ENCODE measurements at regions not wholly inside any gene's neighbourhood (a gene's known extent, or its start where the extent isn't known, plus 50 kb on each side); places are given as distances from the start of the nearest gene placed in this dataset.

DNA sequence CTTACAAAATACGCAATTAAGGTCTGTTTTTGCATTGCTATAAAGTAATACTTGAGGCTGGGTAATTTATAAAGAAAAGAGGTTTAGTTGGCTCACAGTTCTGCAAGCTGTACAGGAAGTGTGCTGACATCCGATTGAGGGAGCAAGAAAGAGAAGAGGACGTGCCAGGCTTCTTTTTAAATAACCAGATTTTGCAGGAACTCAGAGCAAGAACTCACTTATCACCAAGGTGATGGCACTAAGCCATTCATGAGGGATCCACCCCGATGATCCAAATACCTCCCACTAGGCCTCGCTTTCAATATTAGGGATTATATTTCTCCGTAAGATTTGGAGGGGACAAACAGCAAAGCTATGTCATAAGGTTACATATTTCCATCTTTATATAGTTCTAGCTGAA lies 456.7 kb downstream of the GLUD2 start:
- Histone ChIP-seq H3K9me2 (replicated peaks; ENCODE audit: insufficient read depth, low read length) (no peaks in the 10 kb centered on the region), H3F3A (ENCODE audit: insufficient read depth, low read length) (no peaks in the 10 kb centered on the region), H3K4me1 (ENCODE audit: low read length) (no peaks in the 10 kb centered on the region), H3K4me2 (ENCODE audit: low read depth, low read length) (no peak overlapping the region), H3K27me3 (replicated peaks; ENCODE audit: insufficient read depth, low read length) (no peaks in the 10 kb centered on the region), H3K27ac (ENCODE audit: low read length) (no peak overlapping the region), H3K9me3 (replicated peaks; ENCODE audit: insufficient read depth, low read length) (no peaks in the 10 kb centered on the region), H3K79me2 (ENCODE audit: low read length) (no peaks in the 10 kb centered on the region), H2AFZ (ENCODE audit: low read length) (no peak overlapping the region), H3K4me3 (ENCODE audit: low read length) (no peak overlapping the region), H3K9ac (ENCODE audit: low read length) (no peak overlapping the region), H3K36me3 (replicated peaks; ENCODE audit: insufficient read depth, low read length) (no peaks in the 10 kb centered on the region), H4K20me1 (ENCODE audit: insufficient read depth, low read length) (no peaks in the 10 kb centered on the region)
- no peak for DNase-seq
- no peak for TF ChIP-seq EZH2 (optimal IDR thresholded peaks at IDR 0.05; ENCODE audit: low read depth, low read length)
- TF ChIP-seq, protein P1, sequence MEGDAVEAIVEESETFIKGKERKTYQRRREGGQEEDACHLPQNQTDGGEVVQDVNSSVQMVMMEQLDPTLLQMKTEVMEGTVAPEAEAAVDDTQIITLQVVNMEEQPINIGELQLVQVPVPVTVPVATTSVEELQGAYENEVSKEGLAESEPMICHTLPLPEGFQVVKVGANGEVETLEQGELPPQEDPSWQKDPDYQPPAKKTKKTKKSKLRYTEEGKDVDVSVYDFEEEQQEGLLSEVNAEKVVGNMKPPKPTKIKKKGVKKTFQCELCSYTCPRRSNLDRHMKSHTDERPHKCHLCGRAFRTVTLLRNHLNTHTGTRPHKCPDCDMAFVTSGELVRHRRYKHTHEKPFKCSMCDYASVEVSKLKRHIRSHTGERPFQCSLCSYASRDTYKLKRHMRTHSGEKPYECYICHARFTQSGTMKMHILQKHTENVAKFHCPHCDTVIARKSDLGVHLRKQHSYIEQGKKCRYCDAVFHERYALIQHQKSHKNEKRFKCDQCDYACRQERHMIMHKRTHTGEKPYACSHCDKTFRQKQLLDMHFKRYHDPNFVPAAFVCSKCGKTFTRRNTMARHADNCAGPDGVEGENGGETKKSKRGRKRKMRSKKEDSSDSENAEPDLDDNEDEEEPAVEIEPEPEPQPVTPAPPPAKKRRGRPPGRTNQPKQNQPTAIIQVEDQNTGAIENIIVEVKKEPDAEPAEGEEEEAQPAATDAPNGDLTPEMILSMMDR (IDR thresholded peaks at IDR 0.05; ENCODE audit: low read length) = no peak
- TF ChIP-seq EZH2phosphoT487 (IDR thresholded peaks at IDR 0.05; ENCODE audit: low read length) = no peak

DNA sequence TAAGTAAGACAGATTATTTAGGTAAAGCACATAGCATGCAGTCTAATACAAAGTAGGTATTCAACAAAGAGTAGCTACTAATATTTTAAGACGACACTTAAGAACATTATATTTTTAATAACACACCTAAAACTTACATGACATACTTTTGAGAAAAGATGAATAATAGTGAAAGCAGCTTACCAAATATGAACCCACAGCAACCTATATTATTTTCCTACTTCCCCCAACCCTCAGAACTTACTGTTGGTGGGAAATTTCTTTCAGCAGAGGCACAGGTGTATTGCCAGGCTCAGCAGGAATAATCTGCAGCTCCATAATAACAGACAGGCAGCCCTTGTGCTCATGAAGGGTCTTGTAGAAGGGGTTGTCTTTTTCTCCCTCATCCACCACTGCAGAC lies 498.9 kb downstream of the GLUD2 start:
- no peak overlapping the region for H3K9ac ChIP-seq (ENCODE audit: low read length)
- no peaks in the 10 kb centered on the region for H3K9me2 ChIP-seq (replicated peaks; ENCODE audit: insufficient read depth, low read length)
- no peaks in the 10 kb centered on the region for H3K4me1 ChIP-seq (ENCODE audit: low read length)
- no peaks in the 10 kb centered on the region for H4K20me1 ChIP-seq (ENCODE audit: insufficient read depth, low read length)
- no peaks in the 10 kb centered on the region for H3K27me3 ChIP-seq (replicated peaks; ENCODE audit: insufficient read depth, low read length)
- H3K9me3 ChIP-seq (replicated peaks; ENCODE audit: insufficient read depth, low read length) = no peaks in the 10 kb centered on the region
- H3K4me2 ChIP-seq (ENCODE audit: low read depth, low read length) = no peak overlapping the region
- H3K36me3 ChIP-seq (replicated peaks; ENCODE audit: insufficient read depth, low read length) = no peaks in the 10 kb centered on the region
- no peak overlapping the region for H3K27ac ChIP-seq (ENCODE audit: low read length)
- no peak for TF ChIP-seq EZH2 (optimal IDR thresholded peaks at IDR 0.05; ENCODE audit: low read depth, low read length)
- TF ChIP-seq, protein P1 (IDR thresholded peaks at IDR 0.05; ENCODE audit: low read length) = no peak
- no peak for TF ChIP-seq EZH2phosphoT487 (IDR thresholded peaks at IDR 0.05; ENCODE audit: low read length)
- no peak overlapping the region for H3K4me3 ChIP-seq (ENCODE audit: low read length)
- H2AFZ ChIP-seq (ENCODE audit: low read length) = no peak overlapping the region
- DNase-seq = no peak
- H3K79me2 ChIP-seq (ENCODE audit: low read length) = no peaks in the 10 kb centered on the region
- H3F3A ChIP-seq (ENCODE audit: insufficient read depth, low read length) = no peaks in the 10 kb centered on the region

DNA sequence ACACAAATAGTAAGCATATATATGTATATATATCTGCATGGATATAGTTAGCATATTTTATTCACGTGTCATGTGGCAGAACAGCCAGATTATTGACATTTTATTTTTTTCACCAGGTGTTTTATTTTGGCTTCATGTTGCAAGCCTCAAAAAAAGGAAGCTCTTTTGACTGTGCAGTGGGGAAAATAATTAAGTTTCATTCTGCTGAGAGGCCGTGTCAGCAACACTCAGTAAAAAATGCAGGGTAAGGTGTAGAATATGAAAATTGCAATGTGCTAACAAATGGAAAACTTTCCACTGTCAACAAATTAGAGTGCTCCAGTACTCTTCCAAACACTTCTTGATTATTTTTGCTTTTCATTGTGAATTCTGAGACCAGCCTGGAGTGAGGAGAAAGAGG lies 511.5 kb downstream of the GLUD2 start:
- Histone ChIP-seq H3K9me2 (replicated peaks; ENCODE audit: insufficient read depth, low read length) (no peaks in the 10 kb centered on the region), H3K79me2 (ENCODE audit: low read length) (no peaks in the 10 kb centered on the region), H3F3A (ENCODE audit: insufficient read depth, low read length) (no peaks in the 10 kb centered on the region), H3K4me3 (ENCODE audit: low read length) (no peak overlapping the region), H3K9me3 (replicated peaks; ENCODE audit: insufficient read depth, low read length) (no peaks in the 10 kb centered on the region), H3K9ac (ENCODE audit: low read length) (no peak overlapping the region), H3K4me1 (ENCODE audit: low read length) (peaks cover 22% of the 10 kb centered on the region), H3K27me3 (replicated peaks; ENCODE audit: insufficient read depth, low read length) (no peaks in the 10 kb centered on the region), H4K20me1 (ENCODE audit: insufficient read depth, low read length) (no peaks in the 10 kb centered on the region), H2AFZ (ENCODE audit: low read length) (peak overlapping the region; percentile 32; the same call in 1 of the 2 replicates), H3K36me3 (replicated peaks; ENCODE audit: insufficient read depth, low read length) (no peaks in the 10 kb centered on the region), H3K27ac (ENCODE audit: low read length) (peak overlapping the region; percentile 15; the same call in 1 of the 2 replicates), H3K4me2 (ENCODE audit: low read depth, low read length) (peak overlapping the region; percentile 46; the same call in 1 of the 2 replicates)
- TF ChIP-seq EZH2phosphoT487 (IDR thresholded peaks at IDR 0.05; ENCODE audit: low read length) (no peak), EZH2 (optimal IDR thresholded peaks at IDR 0.05; ENCODE audit: low read depth, low read length) (no peak)
- TF ChIP-seq, protein P1 (IDR thresholded peaks at IDR 0.05; ENCODE audit: low read length) = no peak
- DNase-seq = peak; percentile 63
